ENCODE measurements at regions not wholly inside any gene's neighbourhood (a gene's known extent, or its start where the extent isn't known, plus 50 kb on each side); places are given as distances from the start of the nearest gene placed in this dataset.

GRCh38 chr7:17099083-17099973 lies 199.1 kb upstream of the AHR start (continued):
- TF ChIP-seq PRDM4 (CRISPR knock-in tag; IDR thresholded peaks at IDR 0.05; ENCODE audit: borderline replicate concordance) (no peak), ZNF782 (CRISPR knock-in tag; IDR thresholded peaks at IDR 0.05; ENCODE audit: borderline replicate concordance) (peak; percentile 65; the same call in 1 of the 2 replicates), ZNF124 (CRISPR knock-in tag; IDR thresholded peaks at IDR 0.05) (peak; percentile 89), ZNF142 (CRISPR knock-in tag; IDR thresholded peaks at IDR 0.05) (peak; percentile 79), KDM1A (CRISPR knock-in tag; IDR thresholded peaks at IDR 0.05) (peak; percentile 80), MBNL3 (CRISPR knock-in tag; conservative IDR thresholded peaks at IDR 0.05) (no peak), NCOA1 (CRISPR knock-in tag; IDR thresholded peaks at IDR 0.05) (peak; percentile 90), DMAP1 (CRISPR knock-in tag; IDR thresholded peaks at IDR 0.05) (peak; percentile 79), JUNB (CRISPR knock-in tag; IDR thresholded peaks at IDR 0.05; ENCODE audit: borderline replicate concordance) (peak; percentile 77; the same call in 1 of the 2 replicates), ZNF792 (CRISPR knock-in tag; IDR thresholded peaks at IDR 0.05) (peak; percentile 90), FIP1L1 (IDR thresholded peaks at IDR 0.05; ENCODE audit: borderline replicate concordance, insufficient read depth, low read depth, low read length) (no peak), ARNT (IDR thresholded peaks at IDR 0.05) (no peak), CREM (IDR thresholded peaks at IDR 0.05) (peak; percentile 83), CREM (CRISPR knock-in tag; IDR thresholded peaks at IDR 0.05) (no peak), ZNF790 (CRISPR knock-in tag; IDR thresholded peaks at IDR 0.05; ENCODE audit: borderline replicate concordance) (no peak), ZNF136 (CRISPR knock-in tag; IDR thresholded peaks at IDR 0.05; ENCODE audit: low read depth) (0 out of 2 replicates have a peak, but pooled peaks have one; percentile 52), NCOA2 (CRISPR knock-in tag; IDR thresholded peaks at IDR 0.05) (peak; percentile 99), ATRX (CRISPR knock-in tag; IDR thresholded peaks at IDR 0.05; ENCODE audit: borderline replicate concordance) (no peak), AGO2 (optimal IDR thresholded peaks at IDR 0.05; ENCODE audit: low read depth, low read length) (no peak), SMAD9 (CRISPR knock-in tag; IDR thresholded peaks at IDR 0.05) (no peak), MTA1 (CRISPR knock-in tag; IDR thresholded peaks at IDR 0.05; ENCODE audit: borderline replicate concordance) (peak; percentile 54; the same call in 1 of the 2 replicates), ZNF510 (CRISPR knock-in tag; IDR thresholded peaks at IDR 0.05; ENCODE audit: low read depth) (no peak), ZNF296 (CRISPR knock-in tag; conservative IDR thresholded peaks at IDR 0.05) (no peak), FLYWCH1 (CRISPR knock-in tag; IDR thresholded peaks at IDR 0.05) (no peak)

Data from HepG2 (cell line).